Inflammatory macrophage (primary cell): ENCODE measurements at regions not wholly inside any gene's neighbourhood (a gene's known extent, or its start where the extent isn't known, plus 50 kb on each side); places are given as distances from the start of the nearest gene placed in this dataset.

ENCODE experiments used
- DNase-seq, 2 donors: peaks; one replicate each; pipeline ENCODE4 v3.0.0-alpha.2; 2020 to 2022

DNA sequence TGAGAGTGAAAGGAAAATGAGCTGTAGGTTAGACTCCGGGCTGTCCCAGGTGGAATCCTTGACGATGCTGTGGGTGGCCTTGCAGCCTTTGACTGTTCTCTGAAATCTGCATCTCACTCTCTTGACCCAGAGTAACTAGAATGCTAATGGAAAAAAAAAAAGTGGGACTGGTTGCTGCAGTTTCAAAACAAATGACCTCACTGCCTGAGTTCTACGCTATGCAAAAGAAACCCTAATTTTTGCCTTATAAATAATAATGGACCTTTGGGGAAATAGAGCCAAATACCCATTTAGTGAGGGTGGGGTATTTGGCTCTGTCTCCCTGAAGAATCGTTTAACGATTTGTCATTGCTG, 309.7 kb upstream of the C2CD4B start:
- DNase-seq, result no peak

DNA sequence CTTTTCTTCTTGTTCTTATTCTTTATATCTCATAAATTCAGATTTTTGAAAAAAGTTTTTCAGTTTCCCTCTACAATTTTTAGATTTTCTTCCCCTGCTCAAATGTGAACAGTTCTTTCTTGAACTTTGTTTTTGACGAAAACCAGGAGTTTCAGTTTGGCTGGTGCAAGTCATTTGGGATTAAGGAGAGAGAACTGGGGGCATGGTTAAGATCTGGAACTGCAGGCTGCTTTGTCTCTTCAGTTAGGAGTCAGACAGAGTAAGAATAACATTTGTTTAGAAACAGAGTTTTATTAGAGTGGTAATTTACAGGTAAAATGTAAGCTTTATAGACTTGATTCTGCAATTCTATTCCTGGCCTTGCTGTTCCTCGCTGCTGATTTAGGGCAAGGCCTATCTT, 310.5 kb upstream of the C2CD4B start:
- no peak for DNase-seq

DNA sequence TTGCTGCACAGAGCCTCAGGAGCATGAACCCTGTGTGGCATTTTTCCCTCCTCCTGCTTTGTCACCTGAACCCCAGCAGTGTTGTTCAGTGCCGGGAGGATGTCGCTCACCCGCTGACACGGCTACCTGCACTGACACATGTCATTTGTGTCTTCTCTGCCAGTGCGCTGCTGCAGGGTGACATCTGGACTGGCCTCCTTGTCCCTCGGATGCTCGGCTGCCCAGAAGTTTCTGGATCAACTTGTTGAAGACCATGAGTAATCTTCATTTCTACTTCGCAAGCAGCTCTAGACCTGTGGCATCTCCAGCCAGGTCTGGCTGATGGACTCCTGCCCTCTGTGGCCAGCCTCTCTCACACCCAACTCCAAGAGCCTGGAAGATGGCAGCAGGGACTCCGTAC, 311.1 kb upstream of the C2CD4B start:
- DNase-seq, result no peak

DNA sequence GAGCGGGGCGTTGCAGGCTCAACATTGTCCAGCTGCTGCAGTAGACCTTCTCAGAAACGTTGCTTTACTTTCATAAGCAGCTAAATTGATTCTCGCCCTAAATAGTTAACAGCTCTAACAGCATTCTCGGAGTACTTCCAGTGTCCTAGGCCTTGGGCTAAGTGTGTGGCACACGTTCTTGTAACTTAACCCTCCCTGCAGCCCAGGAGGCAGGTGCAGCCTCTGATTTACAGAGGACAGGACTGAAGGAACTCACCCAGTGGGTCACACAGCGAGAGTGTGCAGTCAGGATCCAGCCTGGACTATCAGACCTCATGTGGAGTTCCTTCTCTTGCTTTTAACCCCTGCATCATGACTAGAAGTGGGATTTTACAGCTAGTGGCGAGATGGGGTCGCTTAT, 312.8 kb upstream of the C2CD4B start:
- DNase-seq, result no peak

DNA sequence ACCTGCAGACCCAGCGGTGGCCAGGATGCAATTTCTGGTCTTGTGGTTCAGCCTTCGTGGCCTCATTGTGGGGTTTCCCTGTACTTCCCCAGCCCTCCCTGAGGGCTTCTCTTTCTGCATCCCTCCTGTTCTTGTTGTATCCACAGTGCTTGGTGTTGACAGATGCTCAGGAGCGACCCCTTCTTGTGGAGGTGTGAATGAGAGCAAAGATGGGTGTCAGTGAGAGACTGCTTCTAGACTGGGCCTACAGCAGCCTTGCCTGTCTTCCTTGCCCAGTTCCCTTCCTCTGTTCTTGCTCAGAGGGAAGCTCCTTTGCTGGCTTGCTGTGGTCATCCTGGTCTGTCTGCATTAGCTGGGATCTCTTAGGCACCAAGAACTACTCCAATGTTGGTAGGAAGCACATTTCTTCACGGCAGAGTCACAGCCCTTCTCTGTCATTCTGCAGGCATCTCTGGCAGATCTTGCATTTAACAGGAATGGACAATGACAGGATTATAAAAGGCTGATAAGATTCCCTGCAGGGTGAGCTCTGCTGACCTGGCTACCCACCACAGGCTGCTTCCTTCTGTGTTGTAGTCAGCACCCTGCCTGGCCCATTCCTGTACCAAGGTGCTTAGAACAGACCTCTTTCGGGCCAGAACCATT, 317.8 kb upstream of the C2CD4B start:
- no peak for DNase-seq

DNA sequence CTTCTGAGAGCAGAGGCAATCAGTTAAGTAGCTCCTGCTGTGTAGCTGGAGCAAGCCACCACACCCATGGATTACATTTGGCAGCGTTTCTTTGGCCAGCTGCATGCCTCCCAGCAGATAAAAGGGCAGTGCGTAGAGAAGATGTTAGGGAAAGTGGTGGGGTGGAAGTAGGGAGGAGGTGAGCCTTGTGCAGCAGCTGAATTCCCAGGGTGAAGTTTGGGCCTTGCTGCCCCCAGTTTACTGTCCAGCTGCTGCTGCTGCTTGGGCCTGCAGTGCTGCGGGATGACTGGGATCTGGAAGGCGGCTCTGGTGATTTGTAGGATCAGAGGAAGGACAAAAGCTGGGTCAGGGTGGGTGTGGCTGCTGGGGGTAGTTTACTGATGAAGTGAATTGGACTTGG, 318.7 kb upstream of the C2CD4B start:
- DNase-seq, result no peak

DNA sequence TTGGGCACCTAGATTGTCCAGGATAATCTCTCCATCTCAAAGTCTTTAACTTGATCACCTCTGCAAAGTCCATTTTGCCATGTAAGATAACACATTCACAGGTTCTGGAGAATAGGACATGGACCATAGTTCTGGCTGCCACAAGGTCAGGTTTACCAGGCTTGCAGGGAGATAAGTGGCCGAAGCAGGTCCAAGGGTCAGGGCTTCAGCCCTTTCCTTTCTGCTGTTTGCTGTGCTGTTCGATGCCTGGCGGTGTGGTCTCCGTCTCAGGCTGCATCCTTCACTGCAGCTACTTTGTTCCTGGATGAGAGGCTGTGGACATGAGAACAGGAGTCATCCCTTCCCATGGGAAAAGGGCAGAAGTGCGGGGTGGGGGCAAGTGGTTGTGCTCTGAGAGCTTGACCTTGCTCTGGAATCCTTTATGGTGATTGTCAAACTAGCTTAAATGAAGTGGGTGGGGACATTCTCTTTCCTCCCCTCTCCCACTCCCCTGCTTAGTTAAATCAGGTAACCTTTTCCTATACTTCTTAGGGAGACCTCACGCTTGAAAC, 320.2 kb upstream of the C2CD4B start:
- no peak for DNase-seq

DNA sequence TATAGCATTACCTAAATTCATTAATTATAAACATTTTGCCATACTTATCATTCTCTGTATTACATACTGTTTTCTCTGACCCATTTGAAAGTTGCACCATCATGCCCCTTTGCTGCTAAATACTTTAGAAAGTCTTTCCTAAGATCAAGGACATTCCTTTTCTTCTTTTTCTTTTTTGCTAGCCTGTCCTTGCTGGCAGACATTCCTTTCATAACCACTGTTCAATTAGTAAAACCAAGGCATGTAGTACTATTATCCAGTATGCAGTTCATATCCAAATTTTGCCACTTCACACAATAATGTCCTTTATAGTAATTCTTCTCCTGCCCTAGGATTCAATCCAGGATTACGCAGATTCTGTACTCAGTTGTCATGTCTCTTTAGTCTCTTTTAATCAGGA, 321.0 kb upstream of the C2CD4B start:
- no peak for DNase-seq

DNA sequence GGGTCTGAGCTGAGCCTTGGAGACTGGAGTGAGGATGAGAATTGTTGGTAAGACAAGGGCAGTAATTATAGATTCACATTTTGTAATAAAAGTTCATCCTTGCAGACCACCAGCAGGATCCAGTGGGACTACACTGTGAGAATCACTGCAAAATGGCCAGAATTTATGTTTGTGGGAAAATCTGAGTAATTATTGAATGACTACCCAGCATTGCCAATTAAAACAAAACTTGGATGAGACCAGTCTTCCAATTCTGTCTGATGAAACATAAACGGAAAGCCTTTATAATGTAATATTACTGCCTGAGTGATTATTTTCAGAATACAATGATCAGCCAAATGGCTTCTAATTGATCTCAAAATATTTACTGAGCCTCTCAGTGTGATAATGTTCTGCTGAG, 323.3 kb upstream of the C2CD4B start:
- DNase-seq, result no peak

DNA sequence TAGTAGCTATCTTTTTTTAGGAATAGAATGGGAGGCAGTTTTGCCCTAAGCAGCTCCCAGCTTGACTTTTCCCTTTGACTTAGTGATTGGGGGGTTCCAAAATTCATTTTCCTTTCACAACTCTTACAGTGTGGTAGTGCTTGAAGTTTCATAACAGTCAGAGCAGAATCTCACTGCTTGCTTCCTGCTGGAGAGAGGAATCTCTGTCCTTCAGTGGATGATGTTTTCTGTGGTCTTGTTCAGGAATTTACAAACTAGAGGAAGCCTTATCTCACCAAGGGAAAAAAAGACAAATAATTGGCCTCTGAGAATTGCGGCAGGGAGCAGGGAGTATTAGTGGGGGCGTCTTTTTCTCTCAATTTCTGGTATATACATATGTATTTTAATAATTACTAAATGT, 326.6 kb upstream of the C2CD4B start:
- DNase-seq, result no peak

DNA sequence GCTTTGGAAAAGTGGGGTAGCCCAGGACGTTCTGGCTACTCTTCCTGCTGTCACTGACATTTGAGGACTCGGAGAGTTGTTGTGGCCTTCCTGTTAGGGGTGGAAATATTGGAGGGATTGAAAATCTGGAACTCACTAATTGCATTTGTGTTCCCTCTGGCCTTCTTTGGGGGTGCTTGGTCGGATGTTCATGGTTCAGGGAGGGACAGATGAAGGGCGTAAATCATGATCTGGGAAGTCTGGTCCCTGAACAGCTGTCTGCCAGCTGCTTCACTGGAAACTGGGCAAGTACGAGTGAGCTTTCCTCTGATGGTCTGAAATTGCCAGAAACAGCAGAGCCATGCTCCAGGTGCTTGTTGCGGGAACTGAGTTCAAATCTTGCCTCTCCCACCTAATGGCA, 327.8 kb upstream of the C2CD4B start:
- DNase-seq, result no peak

DNA sequence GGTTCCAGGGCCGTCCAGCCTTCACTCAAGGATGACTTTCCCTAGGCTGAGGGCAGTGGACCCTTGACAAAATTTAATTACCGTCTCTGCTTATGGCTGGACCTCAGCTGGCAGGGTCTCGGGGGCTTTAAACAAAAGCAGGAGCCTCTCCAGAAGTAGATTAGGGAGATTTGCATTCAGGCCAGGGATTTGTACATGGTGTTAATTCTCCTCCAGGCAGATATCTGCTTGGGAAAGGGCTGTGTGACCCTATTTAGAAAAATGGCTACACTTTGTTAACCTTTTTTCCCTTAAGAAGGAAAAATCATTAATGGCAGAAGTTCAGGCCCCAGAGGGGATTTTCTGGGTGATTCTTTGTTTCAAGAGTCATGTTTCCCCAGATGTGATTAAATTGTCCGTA, 329.1 kb upstream of the C2CD4B start:
- DNase-seq, result no peak

DNA sequence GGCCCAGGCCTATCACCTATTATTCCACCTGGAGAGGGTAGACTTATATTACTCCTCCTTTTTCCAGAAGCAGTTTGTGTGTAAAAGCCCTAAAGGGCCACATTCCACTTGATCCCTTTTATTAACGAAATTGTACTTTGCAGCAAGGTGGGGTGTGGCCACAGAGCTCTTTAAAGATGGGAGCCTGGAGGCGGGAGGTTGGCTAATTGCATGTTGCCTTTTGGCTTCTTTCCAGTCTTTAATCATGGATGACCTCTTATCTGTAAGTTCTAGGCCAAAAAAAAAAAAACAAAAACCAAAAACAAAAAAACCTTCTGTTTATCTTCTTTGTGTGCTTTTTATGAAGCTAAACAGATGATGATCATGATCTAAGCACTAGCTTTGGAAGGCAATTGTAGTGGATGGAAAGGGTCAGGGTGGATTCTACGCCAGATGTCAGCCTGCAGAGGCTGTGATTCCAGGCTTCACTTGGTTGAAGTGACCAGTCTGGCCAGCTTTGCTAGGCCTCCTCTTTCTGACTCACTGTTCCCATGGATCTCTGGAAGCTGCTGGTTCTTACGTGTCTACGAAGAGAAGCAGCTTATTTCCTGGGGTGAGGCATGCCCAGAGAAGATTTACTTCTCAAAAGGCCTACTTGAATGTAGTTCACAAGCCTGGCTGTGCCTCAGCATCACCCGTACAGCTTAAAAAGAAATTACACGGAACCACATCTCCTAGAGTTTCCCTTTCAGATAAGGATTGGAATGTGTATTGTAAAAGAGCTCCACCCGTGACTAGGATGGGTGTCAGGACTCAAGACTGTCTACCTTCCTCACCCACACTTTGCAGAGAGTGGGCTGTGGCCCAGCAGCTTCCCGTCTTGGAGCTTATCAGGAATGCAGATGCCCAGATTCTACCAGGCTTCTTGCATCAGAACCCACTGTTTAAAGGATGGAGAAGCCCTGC, 330.9 kb upstream of the C2CD4B start:
- no peak for DNase-seq

DNA sequence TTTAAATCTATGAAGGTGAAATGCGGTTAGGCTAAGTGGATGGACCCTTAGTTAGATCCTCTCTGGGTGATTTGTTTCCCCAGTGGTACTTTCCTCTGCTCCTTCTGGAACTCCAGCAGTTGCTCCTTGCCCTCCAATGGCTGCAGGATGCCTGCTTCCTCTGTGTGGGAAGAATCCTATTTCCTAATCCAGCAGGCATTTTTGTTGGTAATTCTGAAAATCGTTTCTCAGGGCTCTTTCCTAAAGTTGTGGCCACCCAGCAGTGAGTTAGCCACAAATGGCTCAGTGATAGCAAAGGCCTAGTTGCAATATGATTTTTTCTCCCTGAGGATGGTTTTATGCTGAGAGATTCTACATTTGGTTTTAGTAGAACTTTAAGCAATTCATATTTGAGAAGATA, 332.3 kb upstream of the C2CD4B start:
- DNase-seq, result no peak

DNA sequence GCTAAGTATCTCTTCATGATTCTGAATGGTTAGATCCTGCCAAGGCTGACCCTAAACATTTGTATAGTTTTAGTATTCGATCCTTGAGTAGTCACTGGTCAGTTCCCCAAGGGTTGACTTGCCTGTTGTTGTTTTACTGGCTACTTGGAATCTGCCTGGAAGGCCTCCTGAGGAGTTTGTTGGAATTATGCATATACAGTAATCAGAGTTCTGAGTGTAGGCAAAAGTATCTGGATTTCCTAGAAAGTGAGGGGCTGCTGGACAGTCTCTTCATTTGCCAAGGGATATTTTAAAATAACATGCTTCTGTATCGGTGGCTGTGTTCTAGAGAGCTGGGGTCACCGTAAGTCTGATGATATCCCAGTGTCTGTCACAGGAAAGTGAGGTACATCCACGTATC, 333.2 kb upstream of the C2CD4B start:
- DNase-seq, result no peak

DNA sequence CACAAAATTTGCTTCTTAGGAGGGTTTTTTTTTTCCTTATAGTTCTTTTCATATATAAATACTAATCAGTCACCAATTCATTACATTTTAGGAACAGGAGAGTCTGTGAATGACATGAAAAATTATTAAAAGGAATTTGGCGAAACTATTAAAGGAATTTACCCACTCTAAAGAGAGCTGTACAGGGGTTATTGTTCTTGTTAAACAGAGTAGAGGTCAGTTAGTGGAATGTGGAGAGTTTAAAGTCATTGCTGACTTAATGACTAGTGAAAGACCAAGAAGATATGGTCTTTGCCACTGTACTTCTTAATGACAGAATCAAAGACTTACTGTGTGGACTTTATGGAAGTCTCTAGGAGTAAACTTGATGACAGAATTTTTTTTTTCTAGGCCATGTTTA, 333.6 kb upstream of the C2CD4B start:
- DNase-seq, result no peak

DNA sequence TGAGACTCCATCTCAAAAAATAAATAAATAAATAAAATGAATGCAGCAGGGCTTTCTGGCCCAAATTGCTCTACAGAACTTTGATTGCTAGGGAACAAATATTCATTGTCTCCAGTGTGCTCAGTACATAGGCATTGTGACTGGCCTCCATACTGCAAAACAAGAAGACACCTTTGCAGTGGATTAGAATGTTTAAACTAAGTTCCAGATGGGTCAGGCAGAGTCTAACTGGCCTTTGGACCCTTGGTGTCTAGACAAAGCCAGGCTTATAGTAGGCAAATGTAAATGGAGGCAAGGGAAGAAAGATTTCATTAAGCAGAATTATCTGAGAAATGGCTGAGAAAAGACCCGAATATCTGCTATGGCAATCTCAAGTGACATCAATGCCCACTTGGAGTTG, 335.2 kb upstream of the C2CD4B start:
- no peak for DNase-seq

DNA sequence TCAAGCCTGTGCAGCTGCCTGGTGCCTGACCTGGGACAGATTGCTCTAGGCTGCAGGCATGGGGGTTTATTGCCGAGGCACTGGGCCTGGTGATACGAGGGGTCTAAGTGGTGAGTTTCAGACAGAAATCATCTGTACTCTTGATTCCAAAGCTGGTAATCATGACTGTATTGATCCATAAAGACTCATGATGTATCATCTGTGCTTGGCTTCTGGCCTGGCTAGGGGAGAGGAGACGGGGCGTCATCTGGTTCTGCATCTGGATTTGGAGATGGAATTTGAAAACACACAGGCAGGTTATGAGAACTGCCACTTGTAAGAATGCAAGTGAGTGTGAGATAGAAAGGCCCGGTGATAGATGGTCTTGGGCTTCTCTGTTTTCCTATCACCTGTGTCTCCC, 337.4 kb upstream of the C2CD4B start:
- DNase-seq, result no peak

DNA sequence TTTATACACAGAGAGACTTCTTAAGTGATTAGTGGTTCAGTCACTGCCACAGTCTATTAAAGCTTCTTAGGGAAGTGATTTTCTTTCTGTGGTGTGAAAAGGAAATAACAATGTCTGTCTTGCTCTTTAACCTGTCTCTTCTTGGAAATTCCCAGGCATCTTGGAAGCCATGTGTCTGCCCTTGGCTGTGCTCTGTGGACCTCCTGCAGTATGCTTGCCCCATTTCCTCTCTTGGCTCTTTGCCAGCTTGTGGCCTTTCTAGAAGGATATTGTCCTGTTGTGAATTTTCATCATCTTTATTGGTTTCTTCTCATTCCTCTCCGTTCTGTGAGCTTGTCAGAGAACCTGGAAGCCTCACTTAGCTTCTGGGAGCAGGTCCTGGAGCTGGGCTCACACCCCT, 338.4 kb upstream of the C2CD4B start:
- no peak for DNase-seq

DNA sequence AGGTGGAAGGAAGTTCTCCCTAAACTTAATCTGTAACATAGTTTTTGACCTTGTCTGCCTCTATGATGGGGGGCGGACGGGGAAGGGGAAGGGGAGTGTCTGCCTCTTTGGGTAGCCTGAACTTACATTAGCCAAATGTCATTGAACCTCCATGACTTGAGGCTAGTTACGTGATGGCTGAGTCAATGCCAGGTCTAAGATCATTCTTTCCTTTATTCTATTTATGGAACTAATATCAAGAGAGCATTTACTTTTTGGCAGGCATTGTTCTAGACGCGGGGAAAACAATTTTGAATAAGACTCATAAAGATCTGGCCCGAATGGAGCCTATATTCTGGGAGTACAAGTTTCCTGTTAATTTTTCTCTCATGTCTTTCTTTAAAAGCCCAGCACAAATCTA, 340.7 kb upstream of the C2CD4B start:
- DNase-seq, result no peak

DNA sequence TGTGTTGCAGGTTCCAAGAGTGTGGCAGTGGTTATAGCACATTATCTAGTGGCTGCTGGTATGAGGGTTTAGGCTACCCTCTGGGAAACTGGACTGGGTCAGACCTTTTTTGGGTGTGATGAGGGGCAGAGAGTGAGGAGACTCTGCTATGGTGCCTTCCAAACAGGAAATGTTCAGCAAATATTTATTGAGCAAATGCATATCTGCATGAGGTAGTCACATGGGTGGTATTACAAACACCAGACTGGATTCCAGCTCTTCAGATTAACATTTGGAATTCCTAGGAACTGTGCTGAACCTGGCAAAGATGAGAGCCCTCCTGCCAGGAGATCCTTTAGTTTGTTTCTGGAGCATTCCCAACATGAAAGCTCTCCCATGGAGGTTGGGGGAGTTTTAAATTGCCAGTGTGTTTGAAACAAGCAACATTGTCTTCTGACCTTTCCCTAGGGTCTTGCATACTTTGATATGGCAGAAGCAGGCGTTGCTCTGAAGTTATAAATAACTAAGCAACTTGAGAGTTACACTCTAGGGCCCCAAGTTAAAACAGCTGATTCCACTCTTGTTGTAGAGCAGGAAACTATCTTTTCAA, 341.2 kb upstream of the C2CD4B start:
- no peak for DNase-seq

DNA sequence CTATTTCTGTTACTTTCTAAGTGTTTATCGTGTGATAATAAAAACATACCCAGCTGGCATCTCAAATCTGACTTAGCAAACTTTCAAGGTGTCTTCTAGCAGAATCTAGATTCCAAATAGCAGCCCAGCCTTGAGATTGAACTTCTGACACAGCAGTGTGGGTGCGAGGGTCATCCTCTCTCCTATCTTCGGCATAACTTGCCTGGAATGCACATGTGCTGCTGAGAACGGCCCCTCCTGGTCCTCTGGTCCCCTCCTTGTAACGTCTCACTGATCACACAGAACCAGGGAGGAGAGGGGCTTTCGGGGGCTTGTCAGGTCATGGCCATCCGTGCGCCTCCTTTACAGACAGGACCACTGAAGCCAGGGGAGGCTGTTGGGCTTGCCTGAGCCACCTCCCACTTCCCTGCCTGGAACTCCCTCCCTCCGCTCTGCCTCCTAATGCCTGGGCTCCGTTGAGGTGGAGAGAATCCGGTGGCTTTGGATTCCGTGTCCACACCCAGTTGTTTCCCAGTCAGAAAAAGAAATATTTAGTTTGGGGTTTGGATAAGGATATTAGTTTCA, 344.4 kb upstream of the C2CD4B start:
- no peak for DNase-seq

DNA sequence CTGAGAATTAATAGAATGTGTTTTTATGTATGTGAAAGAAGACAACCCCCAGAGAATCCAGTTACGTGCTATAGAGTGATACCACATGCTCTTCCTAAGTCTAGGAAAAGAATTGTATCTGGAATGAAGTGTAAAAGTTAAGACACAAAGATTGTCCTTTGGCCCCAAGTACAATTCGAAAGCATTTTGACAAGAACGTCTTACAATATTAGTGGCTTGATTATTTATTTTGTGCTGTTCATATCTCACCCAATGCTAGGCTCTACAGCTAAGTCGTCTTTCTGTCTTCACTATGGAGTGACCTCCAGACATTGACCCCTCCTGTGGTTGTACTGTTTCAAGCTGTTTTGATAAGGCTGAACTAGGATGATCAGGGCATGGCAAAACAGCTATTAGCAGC, 345.7 kb upstream of the C2CD4B start:
- no peak for DNase-seq

DNA sequence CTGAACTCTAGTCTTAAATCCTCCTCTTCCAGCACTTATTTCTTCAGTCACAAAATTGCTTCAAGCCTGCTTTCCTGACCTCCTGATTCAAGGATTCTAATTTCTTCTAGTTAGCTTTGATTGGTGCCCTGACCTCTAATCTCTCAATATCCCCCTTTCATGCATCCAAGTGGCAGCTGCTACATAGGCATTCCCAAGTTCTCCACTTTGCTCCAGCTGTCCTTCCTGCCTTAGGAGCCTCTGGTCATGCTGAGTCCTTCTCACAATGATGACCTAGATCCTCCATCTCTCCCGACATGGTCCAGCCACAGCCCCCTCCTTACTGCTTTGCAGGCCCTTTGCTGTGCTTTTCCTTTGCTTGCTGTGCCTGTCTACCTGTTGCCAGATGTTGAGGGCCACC, 347.8 kb upstream of the C2CD4B start:
- DNase-seq, result no peak
